Left lung (tissue), 4 donors: ENCODE measurements at regions not wholly inside any gene's neighbourhood (a gene's known extent, or its start where the extent isn't known, plus 50 kb on each side); places are given as distances from the start of the nearest gene placed in this dataset.
A peak's percentile ranks its signal among the peaks of the same experiment; 100 is the strongest.
"Not testable (repeated sequence)": the region's sequence is repeated elsewhere in the genome, so short reads cannot be mapped to it uniquely, and the experiment has no call there.

Source experiments
- ATAC-seq: fragments of 200-7000 bp; cut with Tn5 transposase; one replicate; pipeline ENCODE4 v1.9.1; 2020; ENCODE audit warnings: moderate library complexity
- DNase-seq, 4 donors: peaks; one replicate each; pipeline ENCODE4 v3.0.0-alpha.2; 2013 to 2020
- H3K27ac ChIP-seq, 2 donors: fragments of 200-600 bp; sonication (generic) in 1 of 2; one replicate each; pipeline versions ENCODE4 v1.5.0 to v1.8.0; 2020 to 2021
- H3K27me3 ChIP-seq, 2 donors: fragments of 200-600 bp; sonication (generic) in 1 of 2; one replicate each; pipeline versions ENCODE4 v1.5.0 to v1.8.0; 2020 to 2021
- H3K36me3 ChIP-seq, 2 donors: fragments of 200-600 bp; sonication (generic) in 1 of 2; one replicate each; pipeline versions ENCODE4 v1.5.0 to v1.8.0; 2020 to 2021
- H3K4me1 ChIP-seq, 2 donors: fragments of 200-600 bp; one replicate each; pipeline ENCODE4 v1.8.0; 2021
- H3K4me3 ChIP-seq, 2 donors: fragments of 200-600 bp; sonication (generic) in 1 of 2; one replicate each; pipeline versions ENCODE4 v1.5.0 to v1.8.0; 2020 to 2021; ENCODE audit warnings: mild to moderate bottlenecking in 1 of 2
- H3K9me3 ChIP-seq, 2 donors: fragments of 200-600 bp; sonication (generic) in 1 of 2; one replicate each; pipeline versions ENCODE4 v1.5.0 to v1.8.0; 2020 to 2021
- CTCF ChIP-seq, 2 donors: fragments of 200-600 bp; sonication (generic) in 1 of 2; IDR thresholded peaks; one replicate each; pipeline versions ENCODE4 v1.5.0 to v1.8.0; 2021; ENCODE audit warnings: antibody characterized with exemption in 2 of 2
- intact Hi-C, 2 donors: fragments of 100-400 bp; cut with DNase I; formaldehyde crosslinking; loops; one replicate each; pipeline versions ENCODE4 v1.11.2 to v1.14.2; 2022
- donor health status: DM: no; HTN: yes; CAD: no.
- donor health status: DM: no; HTN: no; CAD: no.

DNA sequence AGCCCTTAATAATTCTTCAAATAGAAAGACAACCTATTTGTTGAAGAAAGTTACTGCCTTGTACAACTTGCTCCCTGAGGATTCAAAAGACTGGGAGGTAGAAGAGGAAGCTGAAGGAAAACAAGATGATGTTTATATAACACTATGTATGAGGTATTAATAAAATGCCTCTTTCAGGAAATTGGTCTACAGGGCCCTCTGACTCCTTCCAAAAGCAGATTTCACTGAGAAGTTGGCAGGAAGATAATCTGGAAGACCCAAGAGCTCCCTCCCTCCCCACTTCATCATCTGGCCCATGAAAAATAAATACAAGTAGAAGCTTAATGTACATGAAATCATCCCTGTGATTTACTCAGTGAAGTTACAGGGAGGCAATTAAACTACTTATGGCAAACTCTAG is 107.5 kb upstream of the MAGEC2 start:
- no peaks in the 10 kb centered on the region for H3K36me3 ChIP-seq
- no peaks in the 10 kb centered on the region for H3K9me3 ChIP-seq
- no peak overlapping the region for H3K4me3 ChIP-seq
- ATAC-seq (no peak), DNase-seq (no peak)
- no peaks in the 10 kb centered on the region for H3K27me3 ChIP-seq
- H3K27ac ChIP-seq, result no peak overlapping the region
- TF ChIP-seq CTCF (IDR thresholded peaks at IDR 0.05), result no peak
- no peaks in the 10 kb centered on the region for H3K4me1 ChIP-seq
- intact Hi-C loops, result no loop called here

DNA sequence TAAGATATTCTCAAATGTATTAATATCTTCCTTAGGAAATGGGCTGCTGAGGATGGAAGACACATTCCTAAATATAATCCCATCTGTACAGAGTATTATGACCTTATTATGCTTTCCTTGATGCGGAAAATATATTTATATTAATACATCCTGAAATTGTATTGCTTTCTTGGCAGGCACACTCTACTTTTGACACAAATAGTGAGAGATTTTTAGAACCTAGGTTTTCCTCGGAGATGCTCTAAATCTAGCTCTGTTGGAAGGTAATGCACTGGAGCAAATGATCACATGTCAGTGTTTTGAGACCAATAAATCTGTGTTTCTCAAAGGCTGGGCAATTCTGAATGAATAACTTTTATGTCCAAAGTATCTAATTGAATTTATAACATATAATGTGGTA is 94.3 kb upstream of the MAGEC2 start:
- intact Hi-C loops, result no loop called here
- H3K27me3 ChIP-seq, result no peaks in the 10 kb centered on the region
- no peak for TF ChIP-seq CTCF (IDR thresholded peaks at IDR 0.05)
- no peaks in the 10 kb centered on the region for H3K4me1 ChIP-seq
- no peak overlapping the region for H3K4me3 ChIP-seq
- ATAC-seq (no peak), DNase-seq (no peak)
- no peak overlapping the region for H3K27ac ChIP-seq
- H3K9me3 ChIP-seq, result no peaks in the 10 kb centered on the region
- no peaks in the 10 kb centered on the region for H3K36me3 ChIP-seq

- Histone ChIP-seq H3K36me3 (no peaks in the 10 kb centered on the region), H3K4me3 (no peak overlapping the region), H3K4me1 (no peaks in the 10 kb centered on the region), H3K27me3 (no peaks in the 10 kb centered on the region), H3K9me3 (no peaks in the 10 kb centered on the region), H3K27ac (no peak overlapping the region)
- no peak for ATAC-seq
- TF ChIP-seq CTCF (IDR thresholded peaks at IDR 0.05), result no peak
- intact Hi-C loops, result no loop called here
- peak in 1 of 4 donors; percentile 15 for DNase-seq
Observed at GRCh38 chrX:142296421-142296820, 91.3 kb upstream of the MAGEC2 start.

GRCh38 chrX:142295190-142295589 is 90.1 kb upstream of the MAGEC2 start:
- Histone ChIP-seq H3K27me3 (no peaks in the 10 kb centered on the region), H3K4me1 (no peaks in the 10 kb centered on the region), H3K36me3 (no peaks in the 10 kb centered on the region), H3K9me3 (no peaks in the 10 kb centered on the region), H3K27ac (no peak overlapping the region), H3K4me3 (no peak overlapping the region)
- intact Hi-C loops, result no loop called here
- ATAC-seq (no peak), DNase-seq (no peak)
- TF ChIP-seq CTCF (IDR thresholded peaks at IDR 0.05), result no peak

GRCh38 chrX:142270166-142270565 is 65.1 kb upstream of the MAGEC2 start:
- H3K9me3 ChIP-seq, intact Hi-C loops, H3K36me3 ChIP-seq, H3K4me3 ChIP-seq, H3K4me1 ChIP-seq, H3K27ac ChIP-seq, ATAC-seq, H3K27me3 ChIP-seq: not testable (repeated sequence)
- peak in 2 of 4 donors; percentile 3 to 51 for DNase-seq

DNA sequence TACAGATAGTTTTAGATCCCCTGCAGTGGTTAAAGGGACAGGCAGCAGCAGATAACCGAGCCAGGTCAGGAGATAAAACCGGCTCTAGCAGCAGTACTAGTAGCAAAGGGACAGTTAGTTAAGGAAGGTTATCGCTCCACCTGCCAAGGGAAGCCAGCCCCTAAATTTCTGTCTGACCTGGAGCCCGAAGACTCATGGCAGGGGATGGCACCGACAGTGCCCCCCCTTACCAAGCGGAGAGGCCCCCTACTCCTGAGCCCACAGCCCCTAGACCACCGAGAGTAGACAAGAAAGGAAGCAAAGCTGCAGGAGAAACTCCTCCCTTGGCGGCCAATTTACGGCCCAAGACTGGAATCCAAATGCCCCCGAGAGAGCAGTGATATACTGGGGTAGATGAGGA is 61.3 kb upstream of the MAGEC2 start:
- H3K9me3 ChIP-seq, result no peaks in the 10 kb centered on the region
- intact Hi-C loops, result no loop called here
- ATAC-seq, result no peak
- H3K27ac ChIP-seq, result no peak overlapping the region
- no peak overlapping the region for H3K4me3 ChIP-seq
- H3K27me3 ChIP-seq, result no peaks in the 10 kb centered on the region
- DNase-seq, result no peak
- TF ChIP-seq CTCF (IDR thresholded peaks at IDR 0.05), result no peak
- H3K4me1 ChIP-seq, result no peaks in the 10 kb centered on the region
- H3K36me3 ChIP-seq, result no peaks in the 10 kb centered on the region

DNA sequence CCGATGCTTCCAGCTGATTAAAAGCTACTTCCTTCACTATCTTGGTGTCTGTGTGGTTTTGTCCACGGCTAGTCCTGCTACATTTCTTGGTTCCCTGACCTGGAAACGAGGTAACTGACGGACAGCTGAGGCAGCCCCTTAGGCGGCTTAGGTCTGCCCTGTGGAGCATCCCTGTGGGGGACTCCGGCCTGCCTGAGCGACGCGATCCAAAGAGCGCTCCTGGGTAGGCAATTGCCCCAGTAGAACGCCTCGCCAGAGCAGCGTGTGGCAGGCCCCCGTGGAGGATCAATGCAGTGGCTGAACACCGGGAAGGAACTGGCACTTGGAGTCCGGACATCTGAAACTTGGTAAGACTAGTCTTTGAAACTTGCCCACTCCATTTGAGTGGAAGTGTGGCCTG is 60.5 kb upstream of the MAGEC2 start:
- intact Hi-C loops, H3K27ac ChIP-seq, DNase-seq, H3K27me3 ChIP-seq, H3K9me3 ChIP-seq, H3K36me3 ChIP-seq, H3K4me3 ChIP-seq, H3K4me1 ChIP-seq, ATAC-seq: not testable (repeated sequence)
